ENCODE measurements at regions not wholly inside any gene's neighbourhood (a gene's known extent, or its start where the extent isn't known, plus 50 kb on each side); places are given as distances from the start of the nearest gene placed in this dataset.

DNA sequence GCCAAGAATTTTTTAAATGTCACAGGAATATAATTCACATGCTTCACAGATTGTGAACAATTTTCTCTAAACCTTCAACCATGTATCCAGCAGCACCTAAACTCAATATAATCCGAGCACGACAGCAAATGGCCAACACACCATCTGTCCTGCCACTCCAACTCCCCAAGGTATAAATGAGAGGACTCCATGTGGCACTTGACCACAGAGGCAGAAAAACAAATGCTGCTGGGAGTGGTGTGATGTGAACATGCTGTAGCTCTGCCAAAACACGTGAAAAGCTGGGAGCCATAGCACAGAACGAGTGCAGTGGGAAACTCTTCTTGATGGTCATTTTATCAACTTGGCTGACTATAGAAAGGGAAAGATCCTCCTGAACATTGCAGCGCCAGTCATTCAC lies 70.9 kb downstream of the LLPH start:
- TF ChIP-seq FOXM1 (IDR thresholded peaks at IDR 0.05; ENCODE audit: low read depth) = no peak
- TF ChIP-seq, protein P1, sequence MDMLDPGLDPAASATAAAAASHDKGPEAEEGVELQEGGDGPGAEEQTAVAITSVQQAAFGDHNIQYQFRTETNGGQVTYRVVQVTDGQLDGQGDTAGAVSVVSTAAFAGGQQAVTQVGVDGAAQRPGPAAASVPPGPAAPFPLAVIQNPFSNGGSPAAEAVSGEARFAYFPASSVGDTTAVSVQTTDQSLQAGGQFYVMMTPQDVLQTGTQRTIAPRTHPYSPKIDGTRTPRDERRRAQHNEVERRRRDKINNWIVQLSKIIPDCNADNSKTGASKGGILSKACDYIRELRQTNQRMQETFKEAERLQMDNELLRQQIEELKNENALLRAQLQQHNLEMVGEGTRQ (IDR thresholded peaks at IDR 0.05; ENCODE audit: borderline replicate concordance, low read depth, low read length) = no peak
